Fibroblast of lung (primary cell): ENCODE measurements at regions not wholly inside any gene's neighbourhood (a gene's known extent, or its start where the extent isn't known, plus 50 kb on each side); places are given as distances from the start of the nearest gene placed in this dataset.

Experiments
- CTCF ChIP-seq, 2 donors: IDR thresholded peaks in 1 of 2; conservative IDR thresholded peaks in 1 of 2; 1 replicate in 1 of 2; 2 replicates in 1 of 2; pipeline ENCODE4 v1.5.1; 2011 to 2012; ENCODE audit warnings: low read length in 2 of 2, control low read depth in 1 of 2, inconsistent platforms in 1 of 2, low read depth in 1 of 2, mild to moderate bottlenecking in 1 of 2
- EZH2 ChIP-seq: IDR thresholded peaks from 2 replicates; pipeline ENCODE4 v1.5.1; 2012; ENCODE audit warnings: low read length, control low read depth, mild to moderate bottlenecking; ENCODE audit errors: missing control alignments

- TF ChIP-seq CTCF (conservative IDR thresholded peaks at IDR 0.05 in 1 of 2, IDR thresholded peaks at IDR 0.05 in 1 of 2; ENCODE audit: low read depth in 1 of 2, low read length in 2 of 2): no peak
- no peak for TF ChIP-seq EZH2
Measured at GRCh38 chr2:225310745-225311144, 88.8 kb upstream of the NYAP2 start.
